ENCODE measurements at regions not wholly inside any gene's neighbourhood (a gene's known extent, or its start where the extent isn't known, plus 50 kb on each side); places are given as distances from the start of the nearest gene placed in this dataset.

- in situ Hi-C loops (cut with MboI; ENCODE audit: low sequenced_read_pairs): no loop called here
These were observed 666.6 kb upstream of the ARGLU1 start for GRCh38 chr13:107234319-107235073.

DNA sequence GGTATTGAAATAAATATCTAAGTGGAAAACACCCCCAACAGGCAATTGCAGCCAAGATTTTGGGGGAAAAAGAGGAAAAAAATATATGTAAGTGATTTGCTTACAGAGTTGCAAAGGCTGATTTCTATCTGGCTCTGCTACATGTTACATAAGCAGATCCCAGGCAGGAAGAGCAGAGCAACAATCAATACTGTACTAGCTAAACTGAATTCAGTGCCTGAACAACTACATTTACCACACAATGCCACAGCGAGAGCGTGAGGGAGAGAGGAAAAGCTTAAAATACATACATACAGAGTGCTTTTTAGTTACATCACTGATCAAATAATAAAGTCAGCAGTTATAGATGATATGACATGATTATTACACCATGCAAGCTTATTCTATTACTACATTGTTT is 665.6 kb upstream of the ARGLU1 start:
- in situ Hi-C loops (cut with MboI; ENCODE audit: low sequenced_read_pairs): no loop called here

DNA sequence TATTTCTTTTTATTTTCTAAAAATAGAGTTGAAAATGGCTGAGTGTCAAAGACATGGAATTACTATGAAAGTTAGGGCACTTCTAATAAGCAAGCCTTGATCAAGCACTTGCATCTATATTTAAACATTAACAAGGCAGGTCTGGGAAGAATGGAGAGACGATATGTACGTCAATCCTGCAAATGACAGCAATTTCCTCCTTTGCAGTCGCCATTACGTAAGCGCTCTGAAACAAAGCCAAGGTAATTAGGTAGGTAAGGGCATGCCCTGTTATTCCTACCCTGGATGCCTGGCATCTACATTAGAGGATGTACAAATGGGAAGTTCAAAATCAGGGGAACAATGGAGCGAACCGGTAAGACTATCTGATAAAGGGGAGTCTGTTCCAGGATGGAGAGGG is 664.0 kb upstream of the ARGLU1 start:
- in situ Hi-C loops (cut with MboI; ENCODE audit: low sequenced_read_pairs): no loop called here

- in situ Hi-C loops (cut with MboI; ENCODE audit: low sequenced_read_pairs): loop anchor here (25.0 kb wide), 2 partner anchors 438 to 938 kb away; no protein-coding TSS in a partner anchor
These were observed 655.9 kb upstream of the ARGLU1 start for GRCh38 chr13:107223867-107224266.

DNA sequence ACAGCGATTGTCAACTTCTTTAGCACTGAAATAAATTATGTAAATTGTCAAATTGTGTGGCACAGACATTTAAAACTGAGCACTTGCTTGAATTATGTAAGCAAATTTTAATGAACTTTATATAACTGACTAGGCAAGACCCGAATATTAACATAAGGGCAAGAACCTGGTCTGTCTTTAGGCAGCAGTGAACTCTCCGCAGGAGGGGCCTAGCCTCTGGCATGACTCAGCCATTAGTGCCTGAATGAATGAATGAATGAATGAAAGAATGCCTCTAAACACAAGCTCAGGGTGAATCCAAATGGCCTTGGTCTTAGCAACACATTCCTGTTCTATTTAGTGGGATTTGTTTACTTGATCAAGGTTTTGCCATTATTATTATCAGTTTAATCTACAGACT is 654.7 kb upstream of the ARGLU1 start:
- in situ Hi-C loops (cut with MboI; ENCODE audit: low sequenced_read_pairs): loop anchor here (25.0 kb wide), 2 partner anchors 440 to 940 kb away; no protein-coding TSS in a partner anchor

- in situ Hi-C loops (cut with MboI; ENCODE audit: low sequenced_read_pairs): loop anchor here (25.0 kb wide), 2 partner anchors 442 to 942 kb away; no protein-coding TSS in a partner anchor
These were observed 652.3 kb upstream of the ARGLU1 start for GRCh38 chr13:107220245-107220644.

GRCh38 chr13:107217251-107217650 is 649.3 kb upstream of the ARGLU1 start:
- in situ Hi-C loops (cut with MboI; ENCODE audit: low sequenced_read_pairs): loop anchor here (25.0 kb wide), 2 partner anchors 445 to 945 kb away; no protein-coding TSS in a partner anchor

GRCh38 chr13:107216046-107216755 is 648.3 kb upstream of the ARGLU1 start:
- in situ Hi-C loops (cut with MboI; ENCODE audit: low sequenced_read_pairs): loop anchor here (25.0 kb wide), 2 partner anchors 446 to 946 kb away; no protein-coding TSS in a partner anchor

GRCh38 chr13:107211073-107211472 is 643.1 kb upstream of the ARGLU1 start:
- in situ Hi-C loops (cut with MboI; ENCODE audit: low sequenced_read_pairs): loop anchor here (25.0 kb wide), 2 partner anchors 451 to 951 kb away; no protein-coding TSS in a partner anchor

DNA sequence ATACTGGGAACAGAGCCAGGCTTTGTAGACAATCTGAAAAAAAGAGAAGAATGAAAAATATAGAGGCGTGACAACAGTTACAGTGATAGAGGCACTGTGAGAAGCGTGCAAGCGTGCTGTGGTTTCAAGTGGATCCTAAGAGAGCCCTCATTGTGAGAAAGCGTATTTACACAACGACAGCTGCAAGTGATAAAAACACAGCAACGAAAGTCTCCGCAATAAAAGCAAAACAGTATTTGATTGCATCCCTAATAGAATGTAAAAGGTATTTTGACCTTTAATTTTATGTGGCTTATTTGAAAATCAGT is 642.7 kb upstream of the ARGLU1 start:
- in situ Hi-C loops (cut with MboI; ENCODE audit: low sequenced_read_pairs): loop anchor here (25.0 kb wide), 2 partner anchors 452 to 952 kb away; no protein-coding TSS in a partner anchor

DNA sequence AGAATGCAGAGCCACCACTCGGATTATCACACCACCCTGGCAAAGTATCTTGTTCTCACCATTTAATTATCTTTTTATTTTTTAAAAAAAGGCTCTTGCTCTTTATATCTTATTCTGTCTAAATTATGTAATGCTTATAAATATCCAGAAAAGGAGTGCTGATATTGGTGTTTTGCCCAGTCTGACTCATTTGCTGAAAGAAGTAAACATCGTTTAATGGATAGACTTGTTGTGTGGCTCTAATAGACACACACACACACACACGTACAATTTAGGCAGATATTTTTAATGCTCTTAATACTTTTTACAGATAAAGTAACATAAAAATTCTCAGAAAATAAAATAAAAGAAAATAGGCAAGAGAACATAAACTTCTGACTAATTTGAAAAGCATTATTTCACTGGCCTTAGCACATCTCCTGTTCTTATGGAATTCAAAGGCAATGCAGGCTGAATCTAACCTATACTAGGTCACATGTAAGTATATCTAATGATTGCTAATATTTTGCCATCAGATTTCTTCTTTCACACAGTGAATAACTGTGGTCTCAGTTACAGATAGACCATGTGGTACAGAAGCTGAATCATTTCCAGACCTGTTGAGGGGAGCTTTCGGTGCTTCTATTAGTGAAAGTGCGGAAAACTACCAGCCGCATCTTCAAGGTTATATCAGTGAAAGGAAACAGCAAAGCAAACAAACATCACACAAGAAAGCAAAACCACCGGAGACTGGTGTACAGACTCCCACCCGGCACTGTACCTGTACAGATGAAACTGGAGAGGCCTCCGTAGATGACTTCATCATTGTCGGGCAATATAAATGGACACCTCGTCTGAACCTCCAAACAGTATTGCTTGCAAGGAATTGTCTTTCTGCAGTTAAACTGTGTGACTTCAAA is 642.1 kb upstream of the ARGLU1 start:
- in situ Hi-C loops (cut with MboI; ENCODE audit: low sequenced_read_pairs): loop anchor here (25.0 kb wide), 2 partner anchors 452 to 952 kb away; no protein-coding TSS in a partner anchor

GRCh38 chr13:107208889-107209288 is 641.0 kb upstream of the ARGLU1 start:
- in situ Hi-C loops (cut with MboI; ENCODE audit: low sequenced_read_pairs): loop anchor here (25.0 kb wide), 2 partner anchors 453 to 953 kb away; no protein-coding TSS in a partner anchor

- in situ Hi-C loops (cut with MboI; ENCODE audit: low sequenced_read_pairs): loop anchor here (25.0 kb wide), 2 partner anchors 457 to 957 kb away; no protein-coding TSS in a partner anchor
These were observed 637.6 kb upstream of the ARGLU1 start for GRCh38 chr13:107205318-107206104.

- in situ Hi-C loops (cut with MboI; ENCODE audit: low sequenced_read_pairs): loop anchor here (25.0 kb wide), 2 partner anchors 459 to 959 kb away; no protein-coding TSS in a partner anchor
These were observed 635.4 kb upstream of the ARGLU1 start for GRCh38 chr13:107203146-107203847.

GRCh38 chr13:107202371-107203023 is 634.6 kb upstream of the ARGLU1 start:
- in situ Hi-C loops (cut with MboI; ENCODE audit: low sequenced_read_pairs): loop anchor here (25.0 kb wide), 2 partner anchors 460 to 960 kb away; no protein-coding TSS in a partner anchor

DNA sequence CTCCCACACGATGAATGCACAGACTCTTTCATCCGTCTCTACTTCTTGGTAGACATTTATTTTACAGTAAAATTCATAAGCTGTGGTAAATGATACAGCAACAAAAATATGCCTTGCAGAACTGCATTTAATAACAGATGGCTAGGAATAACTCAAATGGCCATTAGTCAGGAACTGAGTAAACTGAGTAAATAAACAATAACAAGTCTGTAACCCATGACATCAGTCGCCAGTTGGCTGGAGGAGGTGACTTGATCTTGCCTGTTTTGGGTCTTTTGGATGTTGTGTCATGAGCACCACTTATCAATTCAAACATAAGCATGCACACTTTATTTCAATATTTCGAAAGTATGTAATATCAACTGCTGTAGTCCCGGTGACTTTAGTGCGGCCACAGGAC is 632.6 kb upstream of the ARGLU1 start:
- in situ Hi-C loops (cut with MboI; ENCODE audit: low sequenced_read_pairs): loop anchor here (25.0 kb wide), 2 partner anchors 462 to 962 kb away; no protein-coding TSS in a partner anchor

- in situ Hi-C loops (cut with MboI; ENCODE audit: low sequenced_read_pairs): no loop called here
These were observed 624.4 kb upstream of the ARGLU1 start for GRCh38 chr13:107192289-107192688.

GRCh38 chr13:107190065-107190464 is 622.1 kb upstream of the ARGLU1 start:
- in situ Hi-C loops (cut with MboI; ENCODE audit: low sequenced_read_pairs): no loop called here

All from HL-60/S4 (cell line).